ENCODE measurements at regions not wholly inside any gene's neighbourhood (a gene's known extent, or its start where the extent isn't known, plus 50 kb on each side); places are given as distances from the start of the nearest gene placed in this dataset.

DNA sequence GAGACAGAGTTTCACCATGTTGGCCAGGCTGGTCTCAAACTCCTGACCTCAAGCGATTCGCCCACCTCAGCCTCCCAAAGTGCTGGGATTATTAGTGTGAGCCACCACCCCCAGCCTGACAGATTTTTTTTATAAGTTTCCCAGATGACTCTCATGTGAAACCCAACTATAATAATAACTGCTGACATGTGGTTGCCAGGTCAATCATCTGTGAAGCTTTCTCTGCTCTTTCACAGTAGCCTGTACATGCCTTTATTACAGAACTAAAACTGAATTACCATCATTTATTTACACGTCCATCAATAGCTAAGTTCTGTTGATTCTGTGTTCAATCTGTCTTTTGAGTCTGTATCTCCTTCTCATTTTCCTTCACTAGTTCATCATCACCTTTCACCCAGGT, 218.5 kb downstream of the RPS29 start:
- Histone ChIP-seq H3K4me1 (ENCODE audit: control insufficient read depth, insufficient read depth, low read length) (no peaks in the 10 kb centered on the region), H3K9me3 (ENCODE audit: control insufficient read depth, insufficient read depth, low read depth, low read length) (no peaks in the 10 kb centered on the region), H3K36me3 (ENCODE audit: control insufficient read depth in 2 of 2, insufficient read depth in 1 of 2, low read length in 2 of 2) (no peaks in the 10 kb centered on the region), H3K4me3 (ENCODE audit: low read depth, low read length) (no peak overlapping the region), H3K27ac (ENCODE audit: extremely low read depth, low read depth, low read length) (no peak overlapping the region)
- ChIA-PET POLR2A (no interaction called here), CTCF (no interaction called here)
- TF ChIP-seq, protein P1, sequence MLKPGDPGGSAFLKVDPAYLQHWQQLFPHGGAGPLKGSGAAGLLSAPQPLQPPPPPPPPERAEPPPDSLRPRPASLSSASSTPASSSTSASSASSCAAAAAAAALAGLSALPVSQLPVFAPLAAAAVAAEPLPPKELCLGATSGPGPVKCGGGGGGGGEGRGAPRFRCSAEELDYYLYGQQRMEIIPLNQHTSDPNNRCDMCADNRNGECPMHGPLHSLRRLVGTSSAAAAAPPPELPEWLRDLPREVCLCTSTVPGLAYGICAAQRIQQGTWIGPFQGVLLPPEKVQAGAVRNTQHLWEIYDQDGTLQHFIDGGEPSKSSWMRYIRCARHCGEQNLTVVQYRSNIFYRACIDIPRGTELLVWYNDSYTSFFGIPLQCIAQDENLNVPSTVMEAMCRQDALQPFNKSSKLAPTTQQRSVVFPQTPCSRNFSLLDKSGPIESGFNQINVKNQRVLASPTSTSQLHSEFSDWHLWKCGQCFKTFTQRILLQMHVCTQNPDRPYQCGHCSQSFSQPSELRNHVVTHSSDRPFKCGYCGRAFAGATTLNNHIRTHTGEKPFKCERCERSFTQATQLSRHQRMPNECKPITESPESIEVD (tag by site-specific recombination; IDR thresholded peaks at IDR 0.05) = no peak
- TF ChIP-seq ZNF184 (tag by site-specific recombination; IDR thresholded peaks at IDR 0.05) = no peak
- no peak for TF ChIP-seq REPIN1 (tag by site-specific recombination; IDR thresholded peaks at IDR 0.05; ENCODE audit: low read depth)
- TF ChIP-seq ZNF248 (tag by site-specific recombination; IDR thresholded peaks at IDR 0.05) = no peak
- TF ChIP-seq ZFP69B (tag by site-specific recombination; IDR thresholded peaks at IDR 0.05) = no peak
- TF ChIP-seq SCRT1 (tag by site-specific recombination; IDR thresholded peaks at IDR 0.05; ENCODE audit: borderline replicate concordance) = no peak
- TF ChIP-seq ZNF354C (tag by site-specific recombination; IDR thresholded peaks at IDR 0.05; ENCODE audit: borderline replicate concordance, low read depth) = no peak
- no peak for TF ChIP-seq ZNF792 (tag by site-specific recombination; IDR thresholded peaks at IDR 0.05)
- TF ChIP-seq, protein P2, sequence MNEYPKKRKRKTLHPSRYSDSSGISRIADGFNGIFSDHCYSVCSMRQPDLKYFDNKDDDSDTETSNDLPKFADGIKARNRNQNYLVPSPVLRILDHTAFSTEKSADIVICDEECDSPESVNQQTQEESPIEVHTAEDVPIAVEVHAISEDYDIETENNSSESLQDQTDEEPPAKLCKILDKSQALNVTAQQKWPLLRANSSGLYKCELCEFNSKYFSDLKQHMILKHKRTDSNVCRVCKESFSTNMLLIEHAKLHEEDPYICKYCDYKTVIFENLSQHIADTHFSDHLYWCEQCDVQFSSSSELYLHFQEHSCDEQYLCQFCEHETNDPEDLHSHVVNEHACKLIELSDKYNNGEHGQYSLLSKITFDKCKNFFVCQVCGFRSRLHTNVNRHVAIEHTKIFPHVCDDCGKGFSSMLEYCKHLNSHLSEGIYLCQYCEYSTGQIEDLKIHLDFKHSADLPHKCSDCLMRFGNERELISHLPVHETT (tag by site-specific recombination; IDR thresholded peaks at IDR 0.05) = no peak

DNA sequence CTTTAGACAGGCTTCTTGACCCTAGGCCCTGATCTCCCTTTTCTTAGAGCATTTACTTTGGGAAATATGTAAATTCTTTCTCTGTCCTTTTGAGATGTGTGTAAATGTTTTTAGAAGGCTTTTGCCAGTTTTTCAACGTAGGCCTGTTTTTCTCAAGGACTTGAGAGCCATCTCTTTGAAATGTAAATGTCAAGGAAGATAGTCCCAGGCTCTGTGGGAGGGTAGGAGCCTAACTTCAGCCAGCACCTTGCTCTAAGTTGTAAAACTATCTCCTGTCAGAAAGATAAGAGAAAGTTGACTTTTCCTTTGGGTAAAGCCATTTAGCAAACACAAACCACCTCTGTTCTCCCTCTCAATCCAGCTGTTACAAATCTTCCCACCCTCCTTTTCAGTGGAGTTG, 219.8 kb downstream of the RPS29 start:
- POLR2A ChIA-PET = no interaction called here
- TF ChIP-seq ZNF140 (tag by site-specific recombination; IDR thresholded peaks at IDR 0.05) (no peak), ZNF366 (tag by site-specific recombination; conservative IDR thresholded peaks at IDR 0.05) (no peak), ZNF23 (tag by site-specific recombination; IDR thresholded peaks at IDR 0.05; ENCODE audit: borderline replicate concordance) (no peak), ZNF354C (tag by site-specific recombination; IDR thresholded peaks at IDR 0.05; ENCODE audit: borderline replicate concordance, low read depth) (no peak), ZNF629 (tag by site-specific recombination; IDR thresholded peaks at IDR 0.05) (no peak), KLF1 (tag by site-specific recombination; IDR thresholded peaks at IDR 0.05) (no peak), ZNF335 (tag by site-specific recombination; conservative IDR thresholded peaks at IDR 0.05) (no peak), ZNF549 (tag by site-specific recombination; IDR thresholded peaks at IDR 0.05) (no peak), ZNF626 (tag by site-specific recombination; IDR thresholded peaks at IDR 0.05) (no peak), ZNF610 (tag by site-specific recombination; IDR thresholded peaks at IDR 0.05; ENCODE audit: borderline replicate concordance) (no peak), ZNF670 (tag by site-specific recombination; IDR thresholded peaks at IDR 0.05; ENCODE audit: low read depth) (no peak), ZNF768 (tag by site-specific recombination; IDR thresholded peaks at IDR 0.05) (no peak), ZEB2 (tag by site-specific recombination; IDR thresholded peaks at IDR 0.05) (no peak), ZXDB (tag by site-specific recombination; IDR thresholded peaks at IDR 0.05) (no peak)
- TF ChIP-seq, protein P3, sequence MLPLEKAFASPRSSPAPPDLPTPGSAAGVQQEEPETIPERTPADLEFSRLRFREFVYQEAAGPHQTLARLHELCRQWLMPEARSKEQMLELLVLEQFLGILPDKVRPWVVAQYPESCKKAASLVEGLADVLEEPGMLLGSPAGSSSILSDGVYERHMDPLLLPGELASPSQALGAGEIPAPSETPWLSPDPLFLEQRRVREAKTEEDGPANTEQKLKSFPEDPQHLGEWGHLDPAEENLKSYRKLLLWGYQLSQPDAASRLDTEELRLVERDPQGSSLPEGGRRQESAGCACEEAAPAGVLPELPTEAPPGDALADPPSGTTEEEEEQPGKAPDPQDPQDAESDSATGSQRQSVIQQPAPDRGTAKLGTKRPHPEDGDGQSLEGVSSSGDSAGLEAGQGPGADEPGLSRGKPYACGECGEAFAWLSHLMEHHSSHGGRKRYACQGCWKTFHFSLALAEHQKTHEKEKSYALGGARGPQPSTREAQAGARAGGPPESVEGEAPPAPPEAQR (tag by site-specific recombination; IDR thresholded peaks at IDR 0.05) = no peak
- TF ChIP-seq, protein P4, sequence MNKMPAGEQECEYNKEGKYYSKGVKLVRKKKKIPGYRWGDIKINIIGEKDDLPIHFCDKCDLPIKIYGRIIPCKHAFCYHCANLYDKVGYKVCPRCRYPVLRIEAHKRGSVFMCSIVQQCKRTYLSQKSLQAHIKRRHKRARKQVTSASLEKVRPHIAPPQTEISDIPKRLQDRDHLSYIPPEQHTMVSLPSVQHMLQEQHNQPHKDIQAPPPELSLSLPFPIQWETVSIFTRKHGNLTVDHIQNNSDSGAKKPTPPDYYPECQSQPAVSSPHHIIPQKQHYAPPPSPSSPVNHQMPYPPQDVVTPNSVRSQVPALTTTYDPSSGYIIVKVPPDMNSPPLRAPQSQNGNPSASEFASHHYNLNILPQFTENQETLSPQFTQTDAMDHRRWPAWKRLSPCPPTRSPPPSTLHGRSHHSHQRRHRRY (tag by site-specific recombination; IDR thresholded peaks at IDR 0.05) = no peak
- TF ChIP-seq, protein P5, sequence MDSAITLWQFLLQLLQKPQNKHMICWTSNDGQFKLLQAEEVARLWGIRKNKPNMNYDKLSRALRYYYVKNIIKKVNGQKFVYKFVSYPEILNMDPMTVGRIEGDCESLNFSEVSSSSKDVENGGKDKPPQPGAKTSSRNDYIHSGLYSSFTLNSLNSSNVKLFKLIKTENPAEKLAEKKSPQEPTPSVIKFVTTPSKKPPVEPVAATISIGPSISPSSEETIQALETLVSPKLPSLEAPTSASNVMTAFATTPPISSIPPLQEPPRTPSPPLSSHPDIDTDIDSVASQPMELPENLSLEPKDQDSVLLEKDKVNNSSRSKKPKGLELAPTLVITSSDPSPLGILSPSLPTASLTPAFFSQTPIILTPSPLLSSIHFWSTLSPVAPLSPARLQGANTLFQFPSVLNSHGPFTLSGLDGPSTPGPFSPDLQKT (IDR thresholded peaks at IDR 0.05; ENCODE audit: borderline replicate concordance, low read depth, low read length) = no peak
- TF ChIP-seq, protein P6, sequence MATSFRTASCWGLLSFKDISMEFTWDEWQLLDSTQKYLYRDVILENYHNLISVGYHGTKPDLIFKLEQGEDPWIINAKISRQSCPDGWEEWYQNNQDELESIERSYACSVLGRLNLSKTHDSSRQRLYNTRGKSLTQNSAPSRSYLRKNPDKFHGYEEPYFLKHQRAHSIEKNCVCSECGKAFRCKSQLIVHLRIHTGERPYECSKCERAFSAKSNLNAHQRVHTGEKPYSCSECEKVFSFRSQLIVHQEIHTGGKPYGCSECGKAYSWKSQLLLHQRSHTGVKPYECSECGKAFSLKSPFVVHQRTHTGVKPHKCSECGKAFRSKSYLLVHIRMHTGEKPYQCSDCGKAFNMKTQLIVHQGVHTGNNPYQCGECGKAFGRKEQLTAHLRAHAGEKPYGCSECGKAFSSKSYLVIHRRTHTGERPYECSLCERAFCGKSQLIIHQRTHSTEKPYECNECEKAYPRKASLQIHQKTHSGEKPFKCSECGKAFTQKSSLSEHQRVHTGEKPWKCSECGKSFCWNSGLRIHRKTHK (tag by site-specific recombination; IDR thresholded peaks at IDR 0.05) = no peak
- TF ChIP-seq, protein P7, sequence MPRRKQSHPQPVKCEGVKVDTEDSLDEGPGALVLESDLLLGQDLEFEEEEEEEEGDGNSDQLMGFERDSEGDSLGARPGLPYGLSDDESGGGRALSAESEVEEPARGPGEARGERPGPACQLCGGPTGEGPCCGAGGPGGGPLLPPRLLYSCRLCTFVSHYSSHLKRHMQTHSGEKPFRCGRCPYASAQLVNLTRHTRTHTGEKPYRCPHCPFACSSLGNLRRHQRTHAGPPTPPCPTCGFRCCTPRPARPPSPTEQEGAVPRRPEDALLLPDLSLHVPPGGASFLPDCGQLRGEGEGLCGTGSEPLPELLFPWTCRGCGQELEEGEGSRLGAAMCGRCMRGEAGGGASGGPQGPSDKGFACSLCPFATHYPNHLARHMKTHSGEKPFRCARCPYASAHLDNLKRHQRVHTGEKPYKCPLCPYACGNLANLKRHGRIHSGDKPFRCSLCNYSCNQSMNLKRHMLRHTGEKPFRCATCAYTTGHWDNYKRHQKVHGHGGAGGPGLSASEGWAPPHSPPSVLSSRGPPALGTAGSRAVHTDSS (tag by site-specific recombination; IDR thresholded peaks at IDR 0.05) = no peak
- Histone ChIP-seq H3K4me1 (ENCODE audit: control insufficient read depth, insufficient read depth, low read length) (no peaks in the 10 kb centered on the region), H3K9me3 (ENCODE audit: control insufficient read depth, insufficient read depth, low read depth, low read length) (no peaks in the 10 kb centered on the region), H3K27ac (ENCODE audit: extremely low read depth, low read depth, low read length) (no peak overlapping the region), H3K36me3 (ENCODE audit: control insufficient read depth in 2 of 2, insufficient read depth in 1 of 2, low read length in 2 of 2) (no peaks in the 10 kb centered on the region), H3K4me3 (ENCODE audit: low read depth, low read length) (no peak overlapping the region)
- CTCF ChIA-PET = no interaction called here
